Sigmoid colon (tissue), 4 donors: ENCODE measurements at regions not wholly inside any gene's neighbourhood (a gene's known extent, or its start where the extent isn't known, plus 50 kb on each side); places are given as distances from the start of the nearest gene placed in this dataset.

Experiments used
- CTCF ChIP-seq, 4 experiments: fragments of 450-650 bp in 3 of 4; fragments of 200-600 bp in 1 of 4; IDR thresholded peaks; one replicate each; pipeline ENCODE4 v1.5.1; 2016 to 2019; ENCODE audit warnings: antibody characterized with exemption in 4 of 4, mild to moderate bottlenecking in 3 of 4, moderate library complexity in 2 of 4
- POLR2A ChIP-seq, 2 donors: fragments of 450-650 bp; IDR thresholded peaks; one replicate each; pipeline ENCODE4 v1.6.1; 2016; ENCODE audit warnings: antibody characterized with exemption in 2 of 2, mild to moderate bottlenecking in 2 of 2, moderate library complexity in 2 of 2
- POLR2AphosphoS5 ChIP-seq, 4 donors: sonication (generic); formaldehyde crosslinking; IDR thresholded peaks; one replicate each; pipeline ENCODE4 v1.6.1; 2017; ENCODE audit warnings: antibody characterized with exemption in 4 of 4

GRCh38 chr16:51733181-51733580, 582.1 kb upstream of the SALL1 start:
- TF ChIP-seq CTCF (IDR thresholded peaks at IDR 0.05) (no peak), POLR2AphosphoS5 (IDR thresholded peaks at IDR 0.05) (no peak), POLR2A (IDR thresholded peaks at IDR 0.05) (no peak)
